VCaP (cell line): ENCODE measurements at regions not wholly inside any gene's neighbourhood (a gene's known extent, or its start where the extent isn't known, plus 50 kb on each side); places are given as distances from the start of the nearest gene placed in this dataset.

ENCODE experiments used
- H3K27ac ChIP-seq: fragments of 450-650 bp; 2 replicates; pipeline ENCODE4 v1.5.1; 2017
- TF ChIP-seq, protein P1 (sequence below): fragments of 450-650 bp; conservative IDR thresholded peaks from 2 replicates; pipeline ENCODE4 v1.5.1; 2017; ENCODE audit warnings: mild to moderate bottlenecking, moderate library complexity

GRCh38 chr3:174444391-174444790 is 414.7 kb upstream of the NAALADL2 start:
- no peak overlapping the region for H3K27ac ChIP-seq
- TF ChIP-seq, protein P1, sequence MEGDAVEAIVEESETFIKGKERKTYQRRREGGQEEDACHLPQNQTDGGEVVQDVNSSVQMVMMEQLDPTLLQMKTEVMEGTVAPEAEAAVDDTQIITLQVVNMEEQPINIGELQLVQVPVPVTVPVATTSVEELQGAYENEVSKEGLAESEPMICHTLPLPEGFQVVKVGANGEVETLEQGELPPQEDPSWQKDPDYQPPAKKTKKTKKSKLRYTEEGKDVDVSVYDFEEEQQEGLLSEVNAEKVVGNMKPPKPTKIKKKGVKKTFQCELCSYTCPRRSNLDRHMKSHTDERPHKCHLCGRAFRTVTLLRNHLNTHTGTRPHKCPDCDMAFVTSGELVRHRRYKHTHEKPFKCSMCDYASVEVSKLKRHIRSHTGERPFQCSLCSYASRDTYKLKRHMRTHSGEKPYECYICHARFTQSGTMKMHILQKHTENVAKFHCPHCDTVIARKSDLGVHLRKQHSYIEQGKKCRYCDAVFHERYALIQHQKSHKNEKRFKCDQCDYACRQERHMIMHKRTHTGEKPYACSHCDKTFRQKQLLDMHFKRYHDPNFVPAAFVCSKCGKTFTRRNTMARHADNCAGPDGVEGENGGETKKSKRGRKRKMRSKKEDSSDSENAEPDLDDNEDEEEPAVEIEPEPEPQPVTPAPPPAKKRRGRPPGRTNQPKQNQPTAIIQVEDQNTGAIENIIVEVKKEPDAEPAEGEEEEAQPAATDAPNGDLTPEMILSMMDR = no peak

DNA sequence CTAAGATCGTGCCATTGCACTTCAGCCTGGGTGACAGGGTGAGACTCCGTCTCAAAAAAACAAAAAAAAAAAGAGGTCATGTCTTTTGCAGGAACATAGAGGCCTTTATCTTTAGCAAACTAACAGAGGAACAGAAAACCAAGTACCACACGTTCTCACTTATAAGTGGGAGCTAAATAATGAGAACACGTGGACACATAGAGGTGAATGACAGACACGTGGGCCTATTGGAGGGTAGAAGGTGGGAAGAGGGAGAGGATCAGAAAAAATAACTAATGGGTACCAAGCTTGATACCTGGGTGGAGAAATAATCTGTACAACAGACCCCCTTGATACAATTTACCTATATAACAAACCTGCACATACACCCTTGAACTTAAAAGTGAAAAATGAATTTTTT is 401.4 kb upstream of the NAALADL2 start:
- H3K27ac ChIP-seq = no peak overlapping the region
- TF ChIP-seq, protein P1 = no peak

- TF ChIP-seq, protein P1 = no peak
- H3K27ac ChIP-seq = no peak overlapping the region
Observed at GRCh38 chr3:174460831-174461230, 398.3 kb upstream of the NAALADL2 start.

- TF ChIP-seq, protein P1 = no peak
- no peak overlapping the region for H3K27ac ChIP-seq
Observed at GRCh38 chr3:174462916-174463315, 396.2 kb upstream of the NAALADL2 start.

GRCh38 chr3:174465177-174465576 is 394.0 kb upstream of the NAALADL2 start:
- no peak overlapping the region for H3K27ac ChIP-seq
- TF ChIP-seq, protein P1 = no peak

GRCh38 chr3:174466471-174467054 is 392.6 kb upstream of the NAALADL2 start:
- TF ChIP-seq, protein P1 = no peak
- no peak overlapping the region for H3K27ac ChIP-seq

GRCh38 chr3:174477491-174477890 is 381.6 kb upstream of the NAALADL2 start:
- TF ChIP-seq, protein P1 = no peak
- no peak overlapping the region for H3K27ac ChIP-seq
